ENCODE measurements at regions not wholly inside any gene's neighbourhood (a gene's known extent, or its start where the extent isn't known, plus 50 kb on each side); places are given as distances from the start of the nearest gene placed in this dataset.

DNA sequence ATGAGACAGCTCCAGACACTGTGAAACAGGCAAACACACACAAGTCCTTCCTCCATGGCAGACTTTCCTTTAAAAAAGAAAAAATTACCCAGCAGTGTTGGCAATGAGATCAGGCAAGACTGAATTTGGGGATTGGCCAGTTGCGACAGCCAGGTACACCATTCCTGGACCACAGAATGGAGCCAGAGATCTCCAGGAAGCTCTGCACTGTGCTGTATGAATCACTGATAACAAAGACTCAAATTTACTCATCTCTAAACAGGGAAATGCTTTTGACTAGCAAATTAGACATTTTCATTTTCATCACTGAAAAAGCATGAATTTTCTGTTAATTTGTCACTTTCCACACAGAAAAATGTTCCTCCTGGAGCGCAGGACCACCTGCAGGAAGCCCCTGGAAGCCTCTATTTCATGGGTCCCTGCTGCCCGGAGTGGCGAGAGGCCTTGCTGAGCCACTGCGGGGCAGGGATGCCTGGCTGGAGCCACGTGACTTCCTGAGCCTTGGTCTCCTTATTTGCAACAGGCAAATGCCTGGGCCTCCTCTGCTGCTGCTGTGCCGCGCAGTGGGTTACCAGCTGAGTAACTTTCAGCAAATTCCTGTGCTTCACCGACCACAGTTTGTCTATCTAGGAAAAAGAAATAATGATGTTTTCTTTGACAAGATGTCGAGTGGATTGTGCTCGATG is 185.9 kb upstream of the ZNF618 start:
- H3K4me3 ChIP-seq (ENCODE audit: low read depth, low read length), result no peak overlapping the region
- POLR2A ChIA-PET, result no interaction called here
- TF ChIP-seq, protein P1, sequence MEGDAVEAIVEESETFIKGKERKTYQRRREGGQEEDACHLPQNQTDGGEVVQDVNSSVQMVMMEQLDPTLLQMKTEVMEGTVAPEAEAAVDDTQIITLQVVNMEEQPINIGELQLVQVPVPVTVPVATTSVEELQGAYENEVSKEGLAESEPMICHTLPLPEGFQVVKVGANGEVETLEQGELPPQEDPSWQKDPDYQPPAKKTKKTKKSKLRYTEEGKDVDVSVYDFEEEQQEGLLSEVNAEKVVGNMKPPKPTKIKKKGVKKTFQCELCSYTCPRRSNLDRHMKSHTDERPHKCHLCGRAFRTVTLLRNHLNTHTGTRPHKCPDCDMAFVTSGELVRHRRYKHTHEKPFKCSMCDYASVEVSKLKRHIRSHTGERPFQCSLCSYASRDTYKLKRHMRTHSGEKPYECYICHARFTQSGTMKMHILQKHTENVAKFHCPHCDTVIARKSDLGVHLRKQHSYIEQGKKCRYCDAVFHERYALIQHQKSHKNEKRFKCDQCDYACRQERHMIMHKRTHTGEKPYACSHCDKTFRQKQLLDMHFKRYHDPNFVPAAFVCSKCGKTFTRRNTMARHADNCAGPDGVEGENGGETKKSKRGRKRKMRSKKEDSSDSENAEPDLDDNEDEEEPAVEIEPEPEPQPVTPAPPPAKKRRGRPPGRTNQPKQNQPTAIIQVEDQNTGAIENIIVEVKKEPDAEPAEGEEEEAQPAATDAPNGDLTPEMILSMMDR (IDR thresholded peaks at IDR 0.05; ENCODE audit: insufficient read depth, low read depth, low read length), result no peak
- H3K27me3 ChIP-seq (ENCODE audit: control insufficient read depth, insufficient read depth, low read length), result peaks cover 24% of the 10 kb centered on the region
- CTCF ChIA-PET, result no interaction called here
- DNase-seq (ENCODE audit: low read depth), result no peak
- H3K36me3 ChIP-seq (ENCODE audit: control insufficient read depth, insufficient read depth, low read length), result no peaks in the 10 kb centered on the region

DNA sequence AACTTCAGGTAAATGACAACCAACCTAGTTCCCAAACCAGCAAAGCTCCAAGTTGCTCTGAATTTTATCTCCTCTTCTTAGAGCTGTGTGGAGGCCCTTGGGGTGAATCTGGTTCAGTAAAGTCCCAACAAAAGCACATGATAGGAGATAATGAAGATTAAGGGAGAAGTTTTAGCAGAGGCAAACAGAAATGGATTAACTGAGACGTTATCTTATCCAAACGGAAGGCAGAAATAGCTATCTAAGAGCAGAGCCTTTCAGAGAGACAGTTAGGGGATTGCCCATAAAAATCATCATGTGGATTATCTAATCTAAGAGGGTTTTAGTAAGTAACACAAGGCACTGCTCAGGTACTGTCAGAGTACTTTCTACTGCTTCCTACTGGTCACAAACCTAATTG is 183.9 kb upstream of the ZNF618 start:
- no peaks in the 10 kb centered on the region for H3K36me3 ChIP-seq (ENCODE audit: control insufficient read depth, insufficient read depth, low read length)
- no peak overlapping the region for H3K4me3 ChIP-seq (ENCODE audit: low read depth, low read length)
- peaks cover 22% of the 10 kb centered on the region for H3K27me3 ChIP-seq (ENCODE audit: control insufficient read depth, insufficient read depth, low read length)
- ChIA-PET CTCF (interaction anchor here (1.3 to 2.1 kb wide), 2 partner anchors 11 to 20 kb away, joined by 3 to 5 read pairs; no protein-coding TSS in a partner anchor), POLR2A (no interaction called here)
- TF ChIP-seq, protein P1 (IDR thresholded peaks at IDR 0.05; ENCODE audit: insufficient read depth, low read depth, low read length), result no peak
- no peak for DNase-seq (ENCODE audit: low read depth)

DNA sequence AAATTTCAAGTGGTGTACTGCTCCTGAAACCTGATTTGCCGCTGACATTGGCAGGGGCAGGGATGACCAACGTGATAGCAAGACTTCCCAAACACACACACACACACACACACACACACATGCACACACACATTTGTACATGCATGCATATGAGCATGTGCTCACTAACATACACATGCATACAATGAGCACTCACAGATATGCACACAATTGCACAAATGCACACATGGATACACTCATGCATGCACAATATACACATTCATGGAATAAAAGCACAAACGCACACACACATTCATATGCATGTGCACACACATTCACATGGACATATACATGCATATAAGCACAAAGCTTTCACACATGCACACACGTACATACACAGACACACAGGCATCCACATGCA is 181.2 kb upstream of the ZNF618 start:
- Histone ChIP-seq H3K36me3 (ENCODE audit: control insufficient read depth, insufficient read depth, low read length) (no peaks in the 10 kb centered on the region), H3K4me3 (ENCODE audit: low read depth, low read length) (no peak overlapping the region), H3K27me3 (ENCODE audit: control insufficient read depth, insufficient read depth, low read length) (peaks cover 4% of the 10 kb centered on the region)
- TF ChIP-seq, protein P1 (IDR thresholded peaks at IDR 0.05; ENCODE audit: insufficient read depth, low read depth, low read length), result no peak
- ChIA-PET CTCF (interaction anchor here (1.2 kb wide), 1 partner anchor 13 kb away, joined by 6 read pairs; no protein-coding TSS in a partner anchor), POLR2A (no interaction called here)
- DNase-seq (ENCODE audit: low read depth), result no peak

DNA sequence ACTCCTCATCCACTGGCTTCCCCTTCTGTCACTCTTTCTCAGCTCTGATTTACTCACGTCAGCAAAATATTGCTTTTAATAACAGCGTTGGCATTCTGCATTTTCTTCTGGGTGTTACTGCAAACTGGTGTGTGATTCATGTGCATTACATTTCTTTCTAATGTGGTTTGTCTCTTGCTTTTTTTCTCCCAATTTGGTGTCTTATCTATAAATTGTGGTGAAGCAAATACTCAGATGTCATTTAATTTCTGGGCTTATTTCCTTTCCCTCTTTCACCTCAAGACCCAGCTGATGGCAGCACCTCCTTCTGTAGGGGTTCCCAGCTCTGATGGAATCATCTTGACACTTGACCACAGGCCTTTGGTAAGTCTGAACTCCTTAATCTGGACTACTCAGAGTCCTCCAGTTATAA is 180.7 kb upstream of the ZNF618 start:
- ChIA-PET CTCF (no interaction called here), POLR2A (no interaction called here)
- DNase-seq (ENCODE audit: low read depth), result no peak
- no peaks in the 10 kb centered on the region for H3K36me3 ChIP-seq (ENCODE audit: control insufficient read depth, insufficient read depth, low read length)
- TF ChIP-seq, protein P1 (IDR thresholded peaks at IDR 0.05; ENCODE audit: insufficient read depth, low read depth, low read length), result no peak
- peaks cover 4% of the 10 kb centered on the region for H3K27me3 ChIP-seq (ENCODE audit: control insufficient read depth, insufficient read depth, low read length)
- no peak overlapping the region for H3K4me3 ChIP-seq (ENCODE audit: low read depth, low read length)

DNA sequence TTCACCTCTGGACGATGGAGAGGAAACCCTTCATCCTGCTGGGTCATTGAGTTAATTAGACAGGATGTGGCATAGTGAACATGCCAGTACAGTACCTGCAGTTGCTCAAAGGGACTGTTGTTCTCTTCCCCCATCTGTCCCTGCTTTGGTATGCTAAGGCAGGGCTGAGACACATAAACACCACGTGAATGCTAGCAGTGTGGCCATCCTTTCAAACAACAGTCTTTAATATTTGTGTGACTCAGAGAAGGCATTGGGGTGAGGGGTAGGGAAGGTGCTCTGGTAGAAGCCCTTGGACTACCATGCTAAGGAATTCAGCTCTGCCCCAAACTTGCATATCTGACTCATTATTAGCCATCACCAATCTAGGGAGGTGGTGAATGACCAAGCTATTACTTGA is 180.2 kb upstream of the ZNF618 start:
- TF ChIP-seq, protein P1 (IDR thresholded peaks at IDR 0.05; ENCODE audit: insufficient read depth, low read depth, low read length), result no peak
- no peaks in the 10 kb centered on the region for H3K36me3 ChIP-seq (ENCODE audit: control insufficient read depth, insufficient read depth, low read length)
- DNase-seq (ENCODE audit: low read depth), result no peak
- peaks cover 4% of the 10 kb centered on the region for H3K27me3 ChIP-seq (ENCODE audit: control insufficient read depth, insufficient read depth, low read length)
- CTCF ChIA-PET, result no interaction called here
- POLR2A ChIA-PET, result no interaction called here
- H3K4me3 ChIP-seq (ENCODE audit: low read depth, low read length), result no peak overlapping the region

Measured in BJ (cell line).